Upper lobe of left lung (tissue), 4 donors: ENCODE measurements at regions not wholly inside any gene's neighbourhood (a gene's known extent, or its start where the extent isn't known, plus 50 kb on each side); places are given as distances from the start of the nearest gene placed in this dataset.

ENCODE experiments used
- EP300 ChIP-seq, 4 donors: sonication (generic); formaldehyde crosslinking; IDR thresholded peaks; one replicate each; pipeline ENCODE4 v1.5.1; 2017; ENCODE audit warnings: antibody characterized with exemption in 4 of 4, control low read depth in 2 of 4
- POLR2A ChIP-seq, 4 donors: fragments of 450-650 bp; IDR thresholded peaks; one replicate each; pipeline ENCODE4 v1.5.1; 2016 to 2017; ENCODE audit warnings: antibody characterized with exemption in 4 of 4, mild to moderate bottlenecking in 2 of 4
- POLR2AphosphoS5 ChIP-seq, 2 donors: sonication (generic); formaldehyde crosslinking; IDR thresholded peaks; one replicate each; pipeline ENCODE4 v1.5.1; 2017; ENCODE audit warnings: antibody characterized with exemption in 2 of 2
- TF ChIP-seq, protein P1 (sequence below), 6 experiments: fragments of 450-650 bp in 4 of 6; fragments of 200-600 bp in 2 of 6; sonication (generic) in 2 of 6; IDR thresholded peaks; one replicate each; pipeline ENCODE4 v1.5.1; 2016 to 2019; ENCODE audit warnings: antibody characterized with exemption in 6 of 6

DNA sequence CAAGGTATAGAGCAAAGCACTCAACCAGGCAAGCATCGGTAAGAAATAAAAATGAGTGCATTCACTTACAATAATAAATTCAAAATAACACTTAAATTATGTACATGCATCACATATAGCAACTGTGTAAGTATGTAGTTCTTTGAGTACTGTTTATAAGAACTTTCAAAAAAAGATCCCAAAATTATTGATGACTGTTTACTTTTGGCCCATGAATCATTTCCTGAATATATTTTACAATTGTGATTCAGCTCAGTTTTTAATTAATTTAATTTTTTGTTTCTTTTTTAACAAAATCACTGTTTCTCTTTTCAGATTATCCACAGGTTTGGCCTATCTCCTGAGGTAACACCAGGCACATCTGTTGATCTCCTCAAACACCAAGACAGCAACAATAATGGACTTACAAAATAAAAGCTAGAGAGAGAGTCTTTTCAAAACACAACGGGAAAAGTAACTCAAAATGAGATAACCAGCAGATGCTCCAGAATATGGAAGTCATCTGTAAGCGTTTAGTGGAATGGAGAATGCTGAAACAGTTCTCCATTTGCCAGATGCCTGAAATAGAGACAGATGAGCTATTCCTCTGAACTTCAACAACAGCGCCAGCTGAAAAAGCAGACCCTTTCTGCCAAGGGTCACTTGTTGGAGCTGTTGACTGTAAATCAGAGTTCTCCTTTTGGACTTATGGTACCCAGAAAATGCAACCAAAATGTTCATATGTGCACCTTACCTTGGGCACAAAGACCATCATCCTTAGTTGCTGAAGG is 348.6 kb upstream of the RGMB start:
- TF ChIP-seq, protein P1, sequence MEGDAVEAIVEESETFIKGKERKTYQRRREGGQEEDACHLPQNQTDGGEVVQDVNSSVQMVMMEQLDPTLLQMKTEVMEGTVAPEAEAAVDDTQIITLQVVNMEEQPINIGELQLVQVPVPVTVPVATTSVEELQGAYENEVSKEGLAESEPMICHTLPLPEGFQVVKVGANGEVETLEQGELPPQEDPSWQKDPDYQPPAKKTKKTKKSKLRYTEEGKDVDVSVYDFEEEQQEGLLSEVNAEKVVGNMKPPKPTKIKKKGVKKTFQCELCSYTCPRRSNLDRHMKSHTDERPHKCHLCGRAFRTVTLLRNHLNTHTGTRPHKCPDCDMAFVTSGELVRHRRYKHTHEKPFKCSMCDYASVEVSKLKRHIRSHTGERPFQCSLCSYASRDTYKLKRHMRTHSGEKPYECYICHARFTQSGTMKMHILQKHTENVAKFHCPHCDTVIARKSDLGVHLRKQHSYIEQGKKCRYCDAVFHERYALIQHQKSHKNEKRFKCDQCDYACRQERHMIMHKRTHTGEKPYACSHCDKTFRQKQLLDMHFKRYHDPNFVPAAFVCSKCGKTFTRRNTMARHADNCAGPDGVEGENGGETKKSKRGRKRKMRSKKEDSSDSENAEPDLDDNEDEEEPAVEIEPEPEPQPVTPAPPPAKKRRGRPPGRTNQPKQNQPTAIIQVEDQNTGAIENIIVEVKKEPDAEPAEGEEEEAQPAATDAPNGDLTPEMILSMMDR (IDR thresholded peaks at IDR 0.05), result no peak
- TF ChIP-seq POLR2A (IDR thresholded peaks at IDR 0.05) (no peak), POLR2AphosphoS5 (IDR thresholded peaks at IDR 0.05) (no peak), EP300 (IDR thresholded peaks at IDR 0.05) (no peak)
